A673 (cell line): ENCODE measurements at regions not wholly inside any gene's neighbourhood (a gene's known extent, or its start where the extent isn't known, plus 50 kb on each side); places are given as distances from the start of the nearest gene placed in this dataset.

ENCODE experiments used
- BruUV-seq: library from RNA; stranded (reverse); fragments of 400-500 nt; replicated peaks from 2 replicates; lab custom pipeline; 2021; lab: Mats Ljungman, UMichigan
- CTCF ChIA-PET: fragments of 300-600 bp; sonication (Branson Sonifier 250); formaldehyde crosslinking; loops from one replicate; lab custom pipeline; 2022; ENCODE audit warnings: antibody characterized with exemption; lab: Charles Lee
- POLR2A ChIA-PET: fragments of 300-600 bp; sonication (Branson Sonifier 250); formaldehyde crosslinking; loops from one replicate; lab custom pipeline; 2022; ENCODE audit warnings: antibody characterized with exemption; ENCODE audit not compliant: low non-redundant PET; lab: Charles Lee
- DNase-seq: peaks from one replicate; pipeline ENCODE4 v3.0.0-alpha.2; 2015; ENCODE audit warnings: low spot score
- H3K27ac ChIP-seq: fragments of 200-600 bp; sonication (generic); 2 replicates; pipeline ENCODE4 v1.5.1; 2016; ENCODE audit warnings: mixed run types, low read depth, mild to moderate bottlenecking, mixed read lengths, antibody characterized with exemption, low read length; ENCODE audit not compliant: poor library complexity, severe bottlenecking
- H3K27me3 ChIP-seq: fragments of 200-600 bp; sonication (generic); replicated peaks from 2 replicates; pipeline ENCODE4 v1.6.1; 2017; ENCODE audit warnings: mixed run types, low read depth, mild to moderate bottlenecking, mixed read lengths, antibody characterized with exemption, low read length; ENCODE audit not compliant: insufficient read depth, poor library complexity
- H3K36me3 ChIP-seq: fragments of 200-600 bp; sonication (generic); 2 replicates; pipeline ENCODE4 v1.6.1; 2016; ENCODE audit warnings: mixed run types, mild to moderate bottlenecking, mixed read lengths, antibody characterized with exemption, low read length; ENCODE audit not compliant: insufficient read depth, poor library complexity, severe bottlenecking
- H3K4me1 ChIP-seq: fragments of 200-600 bp; sonication (generic); 2 replicates; pipeline ENCODE4 v1.6.1; 2017; ENCODE audit warnings: mixed run types, mild to moderate bottlenecking, mixed read lengths, antibody characterized with exemption, low read length; ENCODE audit not compliant: insufficient read depth, poor library complexity, severe bottlenecking
- H3K4me3 ChIP-seq: fragments of 200-600 bp; sonication (generic); 2 replicates; pipeline ENCODE4 v1.5.1; 2016; ENCODE audit warnings: low read depth, mixed run types, mild to moderate bottlenecking, mixed read lengths, low read length; ENCODE audit not compliant: poor library complexity, severe bottlenecking
- H3K9me3 ChIP-seq: fragments of 200-600 bp; sonication (generic); 2 replicates; pipeline ENCODE4 v1.6.1; 2016; ENCODE audit warnings: mixed run types, low read depth, mild to moderate bottlenecking, mixed read lengths, antibody characterized with exemption, low read length; ENCODE audit not compliant: poor library complexity, severe bottlenecking
- EZH2 ChIP-seq: fragments of 200-600 bp; sonication (generic); IDR thresholded peaks from 2 replicates; pipeline ENCODE4 v1.6.1; 2017; ENCODE audit warnings: borderline replicate concordance, low read depth, mild to moderate bottlenecking, mixed read lengths, antibody characterized with exemption, low read length; ENCODE audit not compliant: poor library complexity, severe bottlenecking
- intact Hi-C: fragments of 100-400 bp; cut with micrococcal nuclease; formaldehyde crosslinking; loops from one replicate; pipeline ENCODE4 v1.10.0; 2022; ENCODE audit not compliant: unreplicated experiment
- TF ChIP-seq, protein P1 (sequence below): fragments of 300-800, 200-600 bp; sonication (generic); conservative IDR thresholded peaks from 2 replicates; pipeline ENCODE4 v1.5.1; 2017; ENCODE audit warnings: low read depth, mild to moderate bottlenecking, antibody characterized with exemption, low read length, moderate library complexity, mixed read lengths

DNA sequence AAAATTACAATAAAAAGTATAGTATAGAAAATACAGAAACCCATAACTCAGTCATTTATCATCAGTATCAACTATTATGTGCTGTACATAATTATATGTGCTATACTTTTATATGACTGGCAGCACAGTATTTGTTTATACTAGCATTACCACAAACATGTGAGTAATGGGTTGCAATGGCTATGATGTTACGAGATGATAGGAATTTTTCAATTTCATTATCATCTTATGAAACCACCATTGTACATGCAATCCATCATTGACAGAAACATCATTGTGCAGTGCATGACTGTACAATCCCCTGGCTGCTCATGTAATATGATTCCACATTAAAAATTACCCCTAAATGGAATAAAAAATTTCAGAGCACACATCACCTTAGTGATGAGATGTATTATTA, 55.7 kb upstream of the TMEM229A start:
- no peak overlapping the region for H3K4me3 ChIP-seq
- no TSS peak for BruUV-seq
- no peak for DNase-seq
- H3K27ac ChIP-seq, result no peak overlapping the region
- H3K27me3 ChIP-seq, result no peaks in the 10 kb centered on the region
- CTCF ChIA-PET, result no interaction called here
- H3K9me3 ChIP-seq, result no peaks in the 10 kb centered on the region
- no peak for TF ChIP-seq EZH2
- TF ChIP-seq, protein P1, sequence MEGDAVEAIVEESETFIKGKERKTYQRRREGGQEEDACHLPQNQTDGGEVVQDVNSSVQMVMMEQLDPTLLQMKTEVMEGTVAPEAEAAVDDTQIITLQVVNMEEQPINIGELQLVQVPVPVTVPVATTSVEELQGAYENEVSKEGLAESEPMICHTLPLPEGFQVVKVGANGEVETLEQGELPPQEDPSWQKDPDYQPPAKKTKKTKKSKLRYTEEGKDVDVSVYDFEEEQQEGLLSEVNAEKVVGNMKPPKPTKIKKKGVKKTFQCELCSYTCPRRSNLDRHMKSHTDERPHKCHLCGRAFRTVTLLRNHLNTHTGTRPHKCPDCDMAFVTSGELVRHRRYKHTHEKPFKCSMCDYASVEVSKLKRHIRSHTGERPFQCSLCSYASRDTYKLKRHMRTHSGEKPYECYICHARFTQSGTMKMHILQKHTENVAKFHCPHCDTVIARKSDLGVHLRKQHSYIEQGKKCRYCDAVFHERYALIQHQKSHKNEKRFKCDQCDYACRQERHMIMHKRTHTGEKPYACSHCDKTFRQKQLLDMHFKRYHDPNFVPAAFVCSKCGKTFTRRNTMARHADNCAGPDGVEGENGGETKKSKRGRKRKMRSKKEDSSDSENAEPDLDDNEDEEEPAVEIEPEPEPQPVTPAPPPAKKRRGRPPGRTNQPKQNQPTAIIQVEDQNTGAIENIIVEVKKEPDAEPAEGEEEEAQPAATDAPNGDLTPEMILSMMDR, result no peak
- H3K36me3 ChIP-seq, result no peaks in the 10 kb centered on the region
- intact Hi-C loops, result no loop called here
- H3K4me1 ChIP-seq, result peaks cover 48% of the 10 kb centered on the region
- POLR2A ChIA-PET, result no interaction called here

DNA sequence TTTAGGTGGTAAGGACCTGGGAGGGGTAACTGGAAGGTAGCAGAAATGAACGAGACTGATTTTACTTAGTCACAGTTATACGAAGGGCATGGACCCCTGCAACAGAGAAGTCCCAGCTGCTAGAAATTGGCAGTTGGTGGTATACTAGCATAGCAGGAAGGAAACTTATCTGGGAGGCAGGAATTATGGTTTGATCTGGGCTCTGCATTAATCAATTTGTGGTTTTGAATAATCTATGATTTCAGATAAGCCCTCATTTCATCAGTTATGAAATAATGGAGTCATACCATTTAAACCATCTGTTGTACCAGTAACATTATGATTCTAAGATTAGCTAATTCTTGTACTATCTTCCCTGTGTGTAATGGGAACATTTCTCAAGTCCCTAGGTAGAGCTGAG, 54.0 kb upstream of the TMEM229A start:
- ChIA-PET POLR2A (no interaction called here), CTCF (no interaction called here)
- H3K4me3 ChIP-seq, result no peak overlapping the region
- no peak for TF ChIP-seq EZH2
- TF ChIP-seq, protein P1, result no peak
- peak overlapping the region; percentile 26 for H3K27ac ChIP-seq
- no peaks in the 10 kb centered on the region for H3K36me3 ChIP-seq
- H3K9me3 ChIP-seq, result no peaks in the 10 kb centered on the region
- BruUV-seq, result no TSS peak
- intact Hi-C loops, result no loop called here
- H3K4me1 ChIP-seq, result peaks cover 57% of the 10 kb centered on the region
- H3K27me3 ChIP-seq, result no peaks in the 10 kb centered on the region
- peak; percentile 27 for DNase-seq

DNA sequence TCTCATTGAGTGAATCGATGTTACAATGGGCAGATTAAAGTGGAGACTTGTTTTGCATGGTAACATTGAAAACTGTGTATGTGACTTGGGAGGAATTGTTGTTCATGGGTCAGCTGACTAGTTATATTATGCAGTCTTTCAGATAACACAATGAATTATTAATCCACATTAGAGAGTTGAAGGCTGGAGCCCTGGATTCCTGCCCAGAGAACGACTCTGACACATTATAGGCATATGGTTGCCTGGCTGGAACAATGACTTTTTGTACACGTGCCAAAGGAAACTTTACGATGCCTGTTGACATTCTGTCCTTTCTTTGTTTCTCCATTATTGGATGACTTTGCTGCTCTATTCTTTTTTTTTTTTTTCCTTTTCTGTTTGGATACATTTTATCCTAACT, 52.3 kb upstream of the TMEM229A start:
- Histone ChIP-seq H3K27ac (peak overlapping the region; percentile 83), H3K9me3 (no peaks in the 10 kb centered on the region), H3K36me3 (no peaks in the 10 kb centered on the region), H3K4me1 (peaks cover 59% of the 10 kb centered on the region), H3K4me3 (no peak overlapping the region), H3K27me3 (no peaks in the 10 kb centered on the region)
- peak; percentile 92 for DNase-seq
- ChIA-PET POLR2A (interaction anchor here (0.6 kb wide), 1 partner anchor 505 kb away, joined by 11 read pairs; no protein-coding TSS in a partner anchor), CTCF (no interaction called here)
- BruUV-seq, result no TSS peak
- TF ChIP-seq, protein P1, result no peak
- TF ChIP-seq EZH2, result no peak
- intact Hi-C loops, result loop anchor here (2.0 kb wide), 1 partner anchor 50 kb away; no protein-coding TSS in a partner anchor
